ENCODE measurements at regions not wholly inside any gene's neighbourhood (a gene's known extent, or its start where the extent isn't known, plus 50 kb on each side); places are given as distances from the start of the nearest gene placed in this dataset.

DNA sequence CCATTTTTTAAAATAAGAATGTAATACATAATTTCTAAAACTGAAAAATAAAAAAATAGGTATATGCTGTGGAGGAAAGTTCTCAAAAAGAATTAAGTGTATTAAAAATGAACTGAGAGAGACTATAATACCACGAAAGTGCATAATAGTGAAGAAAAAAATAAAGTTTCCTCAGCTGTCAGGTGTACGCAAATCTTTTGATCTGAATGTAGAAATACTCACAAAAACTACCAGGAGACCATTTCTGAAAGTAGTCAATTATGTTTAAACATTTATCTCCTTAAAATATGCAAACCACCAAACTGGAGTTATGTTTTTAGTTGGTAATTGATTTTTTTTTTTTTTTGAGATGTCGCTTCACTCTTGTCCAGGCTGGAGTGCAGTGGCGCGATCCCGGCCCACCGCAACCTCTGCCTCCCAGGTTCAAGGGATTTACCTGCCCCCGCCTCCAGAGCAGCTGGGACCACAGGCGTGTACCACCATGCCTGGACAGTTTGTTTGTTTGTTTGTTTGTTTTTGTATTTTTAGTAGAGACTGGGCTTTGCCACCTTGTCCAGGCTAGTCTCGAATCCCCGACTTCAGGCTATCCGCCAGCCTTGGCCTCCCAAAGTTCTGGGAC lies 1169.2 kb upstream of the B3GALT2 start:
- ChIA-PET POLR2A (no interaction called here), CTCF (no interaction called here)
- H3K4me3 Mint-ChIP-seq (ENCODE audit: unreplicated experiment) = no peak overlapping the region
- H3K27me3 Mint-ChIP-seq (ENCODE audit: insufficient read depth, unreplicated experiment) = peaks cover 2% of the 10 kb centered on the region
- no peaks in the 10 kb centered on the region for H3K4me1 Mint-ChIP-seq (ENCODE audit: low read depth, unreplicated experiment)
- no TSS peak for BruUV-seq (replicated peaks)
- intact Hi-C loops (cut with micrococcal nuclease; ENCODE audit: unreplicated experiment) = no loop called here
- H3K4me1 ChIP-seq = no peaks in the 10 kb centered on the region
- H3K27me3 ChIP-seq (replicated peaks; ENCODE audit: control insufficient read depth, insufficient read depth, low read length) = no peaks in the 10 kb centered on the region
- no peaks in the 10 kb centered on the region for H3K9me3 Mint-ChIP-seq (ENCODE audit: unreplicated experiment)
- no peak overlapping the region for H3K4me3 ChIP-seq (ENCODE audit: low read depth, low read length)
- H3K36me3 Mint-ChIP-seq (ENCODE audit: insufficient read depth, unreplicated experiment) = no peaks in the 10 kb centered on the region
- H3K27ac Mint-ChIP-seq (ENCODE audit: unreplicated experiment) = no peak overlapping the region
- TF ChIP-seq, protein P1, sequence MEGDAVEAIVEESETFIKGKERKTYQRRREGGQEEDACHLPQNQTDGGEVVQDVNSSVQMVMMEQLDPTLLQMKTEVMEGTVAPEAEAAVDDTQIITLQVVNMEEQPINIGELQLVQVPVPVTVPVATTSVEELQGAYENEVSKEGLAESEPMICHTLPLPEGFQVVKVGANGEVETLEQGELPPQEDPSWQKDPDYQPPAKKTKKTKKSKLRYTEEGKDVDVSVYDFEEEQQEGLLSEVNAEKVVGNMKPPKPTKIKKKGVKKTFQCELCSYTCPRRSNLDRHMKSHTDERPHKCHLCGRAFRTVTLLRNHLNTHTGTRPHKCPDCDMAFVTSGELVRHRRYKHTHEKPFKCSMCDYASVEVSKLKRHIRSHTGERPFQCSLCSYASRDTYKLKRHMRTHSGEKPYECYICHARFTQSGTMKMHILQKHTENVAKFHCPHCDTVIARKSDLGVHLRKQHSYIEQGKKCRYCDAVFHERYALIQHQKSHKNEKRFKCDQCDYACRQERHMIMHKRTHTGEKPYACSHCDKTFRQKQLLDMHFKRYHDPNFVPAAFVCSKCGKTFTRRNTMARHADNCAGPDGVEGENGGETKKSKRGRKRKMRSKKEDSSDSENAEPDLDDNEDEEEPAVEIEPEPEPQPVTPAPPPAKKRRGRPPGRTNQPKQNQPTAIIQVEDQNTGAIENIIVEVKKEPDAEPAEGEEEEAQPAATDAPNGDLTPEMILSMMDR (IDR thresholded peaks at IDR 0.05; ENCODE audit: insufficient read depth in 1 of 2, low read depth in 1 of 2, low read length in 1 of 2, severe bottlenecking in 1 of 2, unreplicated experiment in 1 of 2) = no peak
- no peaks in the 10 kb centered on the region; the same call in 1 of the 2 replicates for H3K9me3 ChIP-seq
- no peaks in the 10 kb centered on the region for H3K36me3 ChIP-seq (ENCODE audit: control insufficient read depth, insufficient read depth, low read length)
- DNase-seq = no peak

DNA sequence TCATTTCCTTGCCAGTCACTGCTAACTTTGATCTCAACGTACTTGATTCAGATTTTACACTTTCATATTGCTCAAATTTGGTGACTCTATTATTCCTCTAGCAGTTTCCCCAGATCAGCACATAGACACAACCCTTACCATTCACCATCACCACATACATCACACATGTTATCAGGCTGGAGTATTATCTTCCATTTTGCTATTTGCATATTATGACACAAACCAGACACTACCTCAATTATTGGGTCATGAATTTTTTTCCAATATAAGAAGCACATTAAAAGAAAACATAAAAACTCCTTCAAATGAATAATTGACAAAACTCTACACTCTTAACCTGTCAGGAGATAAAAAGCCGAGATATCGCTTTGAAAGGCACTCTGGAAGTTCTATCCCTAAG lies 1166.7 kb upstream of the B3GALT2 start:
- H3K4me3 Mint-ChIP-seq (ENCODE audit: unreplicated experiment) = no peak overlapping the region
- DNase-seq = no peak
- H3K9me3 Mint-ChIP-seq (ENCODE audit: unreplicated experiment) = no peaks in the 10 kb centered on the region
- peaks cover 2% of the 10 kb centered on the region for H3K27me3 Mint-ChIP-seq (ENCODE audit: insufficient read depth, unreplicated experiment)
- no peaks in the 10 kb centered on the region for H3K36me3 Mint-ChIP-seq (ENCODE audit: insufficient read depth, unreplicated experiment)
- H3K27me3 ChIP-seq (replicated peaks; ENCODE audit: control insufficient read depth, insufficient read depth, low read length) = no peaks in the 10 kb centered on the region
- H3K4me1 ChIP-seq = no peaks in the 10 kb centered on the region
- no peaks in the 10 kb centered on the region; the same call in 1 of the 2 replicates for H3K9me3 ChIP-seq
- CTCF ChIA-PET = no interaction called here
- BruUV-seq (replicated peaks) = no TSS peak
- H3K27ac Mint-ChIP-seq (ENCODE audit: unreplicated experiment) = no peak overlapping the region
- no peak overlapping the region for H3K4me3 ChIP-seq (ENCODE audit: low read depth, low read length)
- no peaks in the 10 kb centered on the region for H3K4me1 Mint-ChIP-seq (ENCODE audit: low read depth, unreplicated experiment)
- POLR2A ChIA-PET = no interaction called here
- intact Hi-C loops (cut with micrococcal nuclease; ENCODE audit: unreplicated experiment) = no loop called here
- TF ChIP-seq, protein P1 (IDR thresholded peaks at IDR 0.05; ENCODE audit: insufficient read depth in 1 of 2, low read depth in 1 of 2, low read length in 1 of 2, severe bottlenecking in 1 of 2, unreplicated experiment in 1 of 2) = no peak
- H3K36me3 ChIP-seq (ENCODE audit: control insufficient read depth, insufficient read depth, low read length) = no peaks in the 10 kb centered on the region

DNA sequence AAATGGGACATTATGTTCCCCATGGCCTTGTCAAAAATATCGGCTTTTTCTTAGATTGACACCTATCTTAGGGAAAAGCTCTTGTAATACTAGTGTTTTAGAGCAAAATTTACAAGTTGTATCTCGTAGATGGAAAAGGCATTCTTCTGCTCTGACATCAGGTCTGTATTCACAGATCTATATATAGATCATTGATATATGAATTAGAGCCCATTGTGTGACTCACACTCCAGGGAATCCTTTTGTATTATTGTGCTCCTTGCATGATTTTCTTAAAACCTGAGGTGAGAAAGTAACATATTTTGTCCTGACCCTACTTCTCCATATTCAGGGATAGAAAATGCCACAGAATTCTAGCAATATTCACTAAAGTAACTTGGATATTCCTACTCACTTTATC lies 1160.8 kb upstream of the B3GALT2 start:
- Mint-ChIP-seq H3K27ac (ENCODE audit: unreplicated experiment) (no peak overlapping the region), H3K4me1 (ENCODE audit: low read depth, unreplicated experiment) (no peaks in the 10 kb centered on the region), H3K4me3 (ENCODE audit: unreplicated experiment) (no peak overlapping the region), H3K9me3 (ENCODE audit: unreplicated experiment) (no peaks in the 10 kb centered on the region), H3K36me3 (ENCODE audit: insufficient read depth, unreplicated experiment) (no peaks in the 10 kb centered on the region), H3K27me3 (ENCODE audit: insufficient read depth, unreplicated experiment) (no peaks in the 10 kb centered on the region)
- intact Hi-C loops (cut with micrococcal nuclease; ENCODE audit: unreplicated experiment) = no loop called here
- no peaks in the 10 kb centered on the region for H3K9me3 ChIP-seq
- TF ChIP-seq, protein P1 (IDR thresholded peaks at IDR 0.05; ENCODE audit: insufficient read depth in 1 of 2, low read depth in 1 of 2, low read length in 1 of 2, severe bottlenecking in 1 of 2, unreplicated experiment in 1 of 2) = no peak
- no peaks in the 10 kb centered on the region for H3K36me3 ChIP-seq (ENCODE audit: control insufficient read depth, insufficient read depth, low read length)
- no peak for DNase-seq
- no peak overlapping the region for H3K4me3 ChIP-seq (ENCODE audit: low read depth, low read length)
- no TSS peak for BruUV-seq (replicated peaks)
- POLR2A ChIA-PET = no interaction called here
- CTCF ChIA-PET = no interaction called here
- no peaks in the 10 kb centered on the region for H3K4me1 ChIP-seq
- H3K27me3 ChIP-seq (replicated peaks; ENCODE audit: control insufficient read depth, insufficient read depth, low read length) = no peaks in the 10 kb centered on the region
